ENCODE measurements at regions not wholly inside any gene's neighbourhood (a gene's known extent, or its start where the extent isn't known, plus 50 kb on each side); places are given as distances from the start of the nearest gene placed in this dataset.

- DNase-seq, result no peak
- H3K4me1 Mint-ChIP-seq, result no peaks in the 10 kb centered on the region
- H3K9me3 Mint-ChIP-seq, result peaks cover 0 to 3% (median 0%) of the 10 kb centered on the region in 7 donors
- no peak overlapping the region for H3K27ac Mint-ChIP-seq
- H3K36me3 ChIP-seq (ENCODE audit: control insufficient read depth, insufficient read depth, low read length), result no peaks in the 10 kb centered on the region
- H3K4me3 Mint-ChIP-seq, result no peak overlapping the region
- H3K4me3 ChIP-seq (ENCODE audit: low read depth, low read length), result no peak overlapping the region
- no peak overlapping the region for H3K27ac ChIP-seq (ENCODE audit: insufficient read depth, low read length, poor library complexity, severe bottlenecking)
- H3K9me3 ChIP-seq (ENCODE audit: control insufficient read depth in 2 of 2, low read length in 2 of 2), result no peaks in the 10 kb centered on the region
- H3K4me1 ChIP-seq (ENCODE audit: control insufficient read depth, insufficient read depth, low read length, poor library complexity, severe bottlenecking), result no peaks in the 10 kb centered on the region
- H3K36me3 Mint-ChIP-seq, result no peaks in the 10 kb centered on the region
- ATAC-seq (ENCODE audit: low read depth in 2 of 2), result no peak
- H3K27me3 ChIP-seq (ENCODE audit: control insufficient read depth, insufficient read depth, low read length), result no peaks in the 10 kb centered on the region
- H3K27me3 Mint-ChIP-seq, result peaks cover 10% of the 10 kb centered on the region
Measured at GRCh38 chr2:15084826-15085489, 452.4 kb downstream of the LRATD1 start.

GRCh38 chr2:15092181-15092580 is 459.7 kb downstream of the LRATD1 start:
- H3K4me3 Mint-ChIP-seq, result no peak overlapping the region
- DNase-seq, result no peak
- Histone ChIP-seq H3K9me3 (ENCODE audit: control insufficient read depth in 2 of 2, low read length in 2 of 2) (no peaks in the 10 kb centered on the region), H3K4me1 (ENCODE audit: control insufficient read depth, insufficient read depth, low read length, poor library complexity, severe bottlenecking) (no peaks in the 10 kb centered on the region), H3K4me3 (ENCODE audit: low read depth, low read length) (no peak overlapping the region), H3K27me3 (ENCODE audit: control insufficient read depth, insufficient read depth, low read length) (no peaks in the 10 kb centered on the region), H3K36me3 (ENCODE audit: control insufficient read depth, insufficient read depth, low read length) (no peaks in the 10 kb centered on the region), H3K27ac (ENCODE audit: insufficient read depth, low read length, poor library complexity, severe bottlenecking) (no peak overlapping the region)
- peaks cover 0 to 1% (median 0%) of the 10 kb centered on the region in 7 donors for H3K9me3 Mint-ChIP-seq
- ATAC-seq (ENCODE audit: low read depth in 2 of 2), result no peak
- peaks cover 5% of the 10 kb centered on the region for H3K27me3 Mint-ChIP-seq
- H3K4me1 Mint-ChIP-seq, result no peaks in the 10 kb centered on the region
- H3K27ac Mint-ChIP-seq, result no peak overlapping the region
- H3K36me3 Mint-ChIP-seq, result no peaks in the 10 kb centered on the region

DNA sequence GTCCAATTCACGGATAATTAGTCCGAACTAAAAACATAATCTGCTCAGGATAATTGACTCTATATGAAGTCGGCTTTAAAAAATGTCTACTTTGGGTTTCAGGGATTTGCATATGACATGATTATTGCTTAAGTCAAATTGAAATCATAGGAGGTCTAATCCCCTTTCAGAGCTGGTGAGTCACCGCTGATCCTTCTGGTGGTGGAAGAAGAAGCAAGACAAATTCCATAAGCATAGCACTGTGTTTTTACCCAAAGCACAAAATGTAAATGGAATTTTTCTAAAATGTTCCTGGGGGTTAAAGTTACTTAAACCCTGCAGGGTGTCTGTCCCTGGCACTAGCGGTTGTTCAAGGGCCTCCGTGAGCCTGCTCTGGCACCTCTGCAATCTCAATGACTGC is 460.2 kb downstream of the LRATD1 start:
- peaks cover 0 to 1% (median 0%) of the 10 kb centered on the region in 7 donors for H3K9me3 Mint-ChIP-seq
- no peak for ATAC-seq (ENCODE audit: low read depth in 2 of 2)

GRCh38 chr2:15094161-15094560 is 461.6 kb downstream of the LRATD1 start:
- no peak overlapping the region for H3K4me3 ChIP-seq (ENCODE audit: low read depth, low read length)
- ATAC-seq (ENCODE audit: low read depth in 2 of 2) (no peak), DNase-seq (no peak)
- Mint-ChIP-seq H3K9me3 (peaks cover 0 to 1% (median 0%) of the 10 kb centered on the region in 7 donors), H3K36me3 (no peaks in the 10 kb centered on the region), H3K4me1 (no peaks in the 10 kb centered on the region), H3K27ac (no peak overlapping the region), H3K4me3 (no peak overlapping the region), H3K27me3 (peaks cover 5% of the 10 kb centered on the region)
- H3K4me1 ChIP-seq (ENCODE audit: control insufficient read depth, insufficient read depth, low read length, poor library complexity, severe bottlenecking), result no peaks in the 10 kb centered on the region
- no peak overlapping the region for H3K27ac ChIP-seq (ENCODE audit: insufficient read depth, low read length, poor library complexity, severe bottlenecking)
- no peaks in the 10 kb centered on the region for H3K27me3 ChIP-seq (ENCODE audit: control insufficient read depth, insufficient read depth, low read length)
- H3K36me3 ChIP-seq (ENCODE audit: control insufficient read depth, insufficient read depth, low read length), result no peaks in the 10 kb centered on the region
- H3K9me3 ChIP-seq (ENCODE audit: control insufficient read depth in 2 of 2, low read length in 2 of 2), result no peaks in the 10 kb centered on the region

More for the DNA sequence above, 460.2 kb downstream of the LRATD1 start:
- no peaks in the 10 kb centered on the region for H3K36me3 Mint-ChIP-seq
- H3K4me1 Mint-ChIP-seq, result no peaks in the 10 kb centered on the region
- no peak overlapping the region for H3K4me3 Mint-ChIP-seq
- Histone ChIP-seq H3K27me3 (ENCODE audit: control insufficient read depth, insufficient read depth, low read length) (no peaks in the 10 kb centered on the region), H3K4me1 (ENCODE audit: control insufficient read depth, insufficient read depth, low read length, poor library complexity, severe bottlenecking) (no peaks in the 10 kb centered on the region), H3K9me3 (ENCODE audit: control insufficient read depth in 2 of 2, low read length in 2 of 2) (no peaks in the 10 kb centered on the region), H3K4me3 (ENCODE audit: low read depth, low read length) (no peak overlapping the region), H3K36me3 (ENCODE audit: control insufficient read depth, insufficient read depth, low read length) (no peaks in the 10 kb centered on the region), H3K27ac (ENCODE audit: insufficient read depth, low read length, poor library complexity, severe bottlenecking) (no peak overlapping the region)
- peaks cover 5% of the 10 kb centered on the region for H3K27me3 Mint-ChIP-seq
- DNase-seq, result no peak
- no peak overlapping the region for H3K27ac Mint-ChIP-seq

- Histone ChIP-seq H3K4me1 (ENCODE audit: control insufficient read depth, insufficient read depth, low read length, poor library complexity, severe bottlenecking) (no peaks in the 10 kb centered on the region), H3K9me3 (ENCODE audit: control insufficient read depth in 2 of 2, low read length in 2 of 2) (no peaks in the 10 kb centered on the region), H3K36me3 (ENCODE audit: control insufficient read depth, insufficient read depth, low read length) (no peaks in the 10 kb centered on the region), H3K27ac (ENCODE audit: insufficient read depth, low read length, poor library complexity, severe bottlenecking) (no peak overlapping the region), H3K27me3 (ENCODE audit: control insufficient read depth, insufficient read depth, low read length) (no peaks in the 10 kb centered on the region), H3K4me3 (ENCODE audit: low read depth, low read length) (no peak overlapping the region)
- DNase-seq, result no peak
- no peaks in the 10 kb centered on the region for H3K4me1 Mint-ChIP-seq
- no peaks in the 10 kb centered on the region for H3K36me3 Mint-ChIP-seq
- ATAC-seq (ENCODE audit: low read depth in 2 of 2), result no peak
- peaks cover 0 to 1% (median 0%) of the 10 kb centered on the region in 7 donors for H3K9me3 Mint-ChIP-seq
- H3K4me3 Mint-ChIP-seq, result no peak overlapping the region
- H3K27ac Mint-ChIP-seq, result no peak overlapping the region
- H3K27me3 Mint-ChIP-seq, result peaks cover 11% of the 10 kb centered on the region
Measured at GRCh38 chr2:15096873-15097272, 464.3 kb downstream of the NBAS start.

DNA sequence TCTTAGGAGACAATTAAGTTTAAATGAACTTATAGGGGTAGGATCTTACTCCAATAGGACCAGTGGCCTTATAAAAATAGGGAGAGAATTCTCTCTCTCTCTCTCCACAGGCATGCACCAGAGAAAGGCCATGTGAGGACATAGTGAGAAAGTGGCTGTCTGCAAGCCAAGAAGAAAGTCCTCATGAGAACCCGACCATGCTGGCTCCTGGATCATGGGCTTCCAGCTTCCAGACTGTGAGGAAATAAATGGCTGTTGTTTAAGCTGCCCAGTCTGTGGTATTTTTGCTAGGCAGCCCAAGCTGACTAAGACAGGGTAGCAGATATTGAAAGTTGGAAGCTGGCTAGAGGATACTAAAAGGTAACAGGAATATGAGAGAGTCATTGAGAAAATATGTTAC is 454.0 kb downstream of the NBAS start:
- Mint-ChIP-seq H3K4me1 (no peaks in the 10 kb centered on the region), H3K9me3 (peaks cover 2 to 26% (median 10%) of the 10 kb centered on the region in 7 donors), H3K27me3 (peaks cover 5% of the 10 kb centered on the region), H3K36me3 (no peaks in the 10 kb centered on the region), H3K4me3 (no peak overlapping the region), H3K27ac (no peak overlapping the region)
- peaks cover 10 to 12% of the 10 kb centered on the region in 2 experiments for H3K9me3 ChIP-seq (ENCODE audit: control insufficient read depth in 2 of 2, low read length in 2 of 2)
- H3K27me3 ChIP-seq (ENCODE audit: control insufficient read depth, insufficient read depth, low read length), result no peaks in the 10 kb centered on the region
- H3K4me1 ChIP-seq (ENCODE audit: control insufficient read depth, insufficient read depth, low read length, poor library complexity, severe bottlenecking), result no peaks in the 10 kb centered on the region
- ATAC-seq (ENCODE audit: low read depth in 2 of 2) (no peak), DNase-seq (no peak)
- no peaks in the 10 kb centered on the region for H3K36me3 ChIP-seq (ENCODE audit: control insufficient read depth, insufficient read depth, low read length)
- no peak overlapping the region for H3K27ac ChIP-seq (ENCODE audit: insufficient read depth, low read length, poor library complexity, severe bottlenecking)
- no peak overlapping the region for H3K4me3 ChIP-seq (ENCODE audit: low read depth, low read length)

DNA sequence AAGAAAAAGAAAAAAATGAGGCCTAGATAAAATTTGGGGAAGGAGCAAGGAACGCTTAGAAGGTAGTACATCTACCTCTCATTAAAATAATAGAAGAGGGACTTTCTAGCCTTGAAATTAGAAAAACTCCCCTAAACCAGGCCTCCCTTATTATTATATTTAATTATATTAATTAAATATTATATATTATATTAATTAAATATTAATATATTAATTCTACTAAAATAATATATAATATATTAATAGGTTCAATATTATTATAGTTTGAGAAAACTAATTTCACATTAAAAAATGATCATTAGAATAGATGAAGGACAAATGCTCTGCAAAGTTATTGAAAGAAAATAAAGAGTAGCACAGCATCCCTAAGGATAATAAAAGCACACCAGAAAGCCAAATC is 449.4 kb downstream of the NBAS start:
- Mint-ChIP-seq H3K9me3 (peaks cover 3 to 26% (median 14%) of the 10 kb centered on the region in 7 donors), H3K27me3 (peaks cover under 1% of the 10 kb centered on the region), H3K4me1 (peaks cover 0 to 4% (median 0%) of the 10 kb centered on the region in 4 donors), H3K4me3 (no peak overlapping the region), H3K27ac (peak overlapping the region in 1 of 3 donors; percentile 52), H3K36me3 (no peaks in the 10 kb centered on the region)
- H3K4me3 ChIP-seq (ENCODE audit: low read depth, low read length), result no peak overlapping the region
- H3K4me1 ChIP-seq (ENCODE audit: control insufficient read depth, insufficient read depth, low read length, poor library complexity, severe bottlenecking), result no peaks in the 10 kb centered on the region
- DNase-seq (no peak), ATAC-seq (ENCODE audit: low read depth in 2 of 2) (no peak)
- H3K9me3 ChIP-seq (ENCODE audit: control insufficient read depth in 2 of 2, low read length in 2 of 2), result peaks cover 16 to 19% of the 10 kb centered on the region in 2 experiments
- no peak overlapping the region for H3K27ac ChIP-seq (ENCODE audit: insufficient read depth, low read length, poor library complexity, severe bottlenecking)
- no peaks in the 10 kb centered on the region for H3K36me3 ChIP-seq (ENCODE audit: control insufficient read depth, insufficient read depth, low read length)
- H3K27me3 ChIP-seq (ENCODE audit: control insufficient read depth, insufficient read depth, low read length), result no peaks in the 10 kb centered on the region

GRCh38 chr2:15112216-15112615 is 448.9 kb downstream of the NBAS start:
- no peak overlapping the region for H3K4me3 Mint-ChIP-seq
- H3K4me1 Mint-ChIP-seq, result peaks cover 0 to 4% (median 0%) of the 10 kb centered on the region in 4 donors
- H3K36me3 Mint-ChIP-seq, result no peaks in the 10 kb centered on the region
- ATAC-seq (ENCODE audit: low read depth in 2 of 2), result no peak
- H3K27me3 Mint-ChIP-seq, result no peaks in the 10 kb centered on the region
- Histone ChIP-seq H3K27ac (ENCODE audit: insufficient read depth, low read length, poor library complexity, severe bottlenecking) (no peak overlapping the region), H3K4me1 (ENCODE audit: control insufficient read depth, insufficient read depth, low read length, poor library complexity, severe bottlenecking) (no peaks in the 10 kb centered on the region), H3K9me3 (ENCODE audit: control insufficient read depth in 2 of 2, low read length in 2 of 2) (peaks cover 16 to 19% of the 10 kb centered on the region in 2 experiments), H3K4me3 (ENCODE audit: low read depth, low read length) (no peak overlapping the region), H3K27me3 (ENCODE audit: control insufficient read depth, insufficient read depth, low read length) (no peaks in the 10 kb centered on the region), H3K36me3 (ENCODE audit: control insufficient read depth, insufficient read depth, low read length) (no peaks in the 10 kb centered on the region)
- peak in 1 of 3 donors; percentile 16 for DNase-seq
- H3K9me3 Mint-ChIP-seq, result peaks cover 4 to 26% (median 14%) of the 10 kb centered on the region in 7 donors
- peak overlapping the region in 1 of 3 donors; percentile 52 for H3K27ac Mint-ChIP-seq
